NCI-H1930 (cell line): ENCODE measurements at regions not wholly inside any gene's neighbourhood (a gene's known extent, or its start where the extent isn't known, plus 50 kb on each side); places are given as distances from the start of the nearest gene placed in this dataset.

Experiments used
- DNase-seq, 2 experiments: peaks; one replicate each; lab custom pipeline; 2025; lab: John Stamatoyannopoulos, UW

- no peak for DNase-seq
Observed at GRCh38 chr10:57015595-57016318, 654.7 kb upstream of the ZWINT start.

- DNase-seq = no peak
Observed at GRCh38 chr10:57015187-57015586, 654.1 kb upstream of the ZWINT start.

- DNase-seq = no peak
Observed at GRCh38 chr10:57014758-57015157, 653.7 kb upstream of the ZWINT start.

GRCh38 chr10:57008189-57008588 is 647.1 kb upstream of the ZWINT start:
- DNase-seq = no peak

GRCh38 chr10:56991591-56992069 is 630.6 kb upstream of the ZWINT start:
- DNase-seq = no peak

GRCh38 chr10:56975513-56975912 is 614.5 kb upstream of the ZWINT start:
- DNase-seq = no peak

GRCh38 chr10:56973766-56974165 is 612.7 kb upstream of the ZWINT start:
- no peak for DNase-seq

- DNase-seq = no peak
Observed at GRCh38 chr10:56943221-56943755, 582.2 kb upstream of the ZWINT start.

- DNase-seq = no peak
Observed at GRCh38 chr10:56934515-56934914, 573.5 kb upstream of the ZWINT start.

GRCh38 chr10:56928714-56929113 is 567.7 kb upstream of the ZWINT start:
- no peak for DNase-seq

- no peak for DNase-seq
Observed at GRCh38 chr10:56927701-56928100, 566.6 kb upstream of the ZWINT start.

GRCh38 chr10:56920601-56921261 is 559.7 kb upstream of the ZWINT start:
- no peak for DNase-seq

- DNase-seq = no peak
Observed at GRCh38 chr10:56912043-56912442, 551.0 kb upstream of the ZWINT start.

- DNase-seq = no peak
Observed at GRCh38 chr10:56905051-56905450, 544.0 kb upstream of the ZWINT start.

GRCh38 chr10:56902554-56902953 is 541.5 kb upstream of the ZWINT start:
- DNase-seq = no peak

- no peak for DNase-seq
Observed at GRCh38 chr10:56895306-56895705, 534.2 kb upstream of the ZWINT start.

- no peak for DNase-seq
Observed at GRCh38 chr10:56881218-56881617, 520.2 kb upstream of the ZWINT start.

GRCh38 chr10:56880606-56881005 is 519.5 kb upstream of the ZWINT start:
- no peak for DNase-seq

- no peak for DNase-seq
Observed at GRCh38 chr10:56874950-56875349, 513.9 kb upstream of the ZWINT start.

- no peak for DNase-seq
Observed at GRCh38 chr10:56871160-56871668, 510.2 kb upstream of the ZWINT start.

GRCh38 chr10:56867236-56867635 is 506.2 kb upstream of the ZWINT start:
- DNase-seq = no peak

GRCh38 chr10:56856569-56856968 is 495.5 kb upstream of the ZWINT start:
- no peak for DNase-seq

GRCh38 chr10:56844978-56845529 is 484.0 kb upstream of the ZWINT start:
- DNase-seq = no peak
